GM19397 (cell line): ENCODE measurements at regions not wholly inside any gene's neighbourhood (a gene's known extent, or its start where the extent isn't known, plus 50 kb on each side); places are given as distances from the start of the nearest gene placed in this dataset.
"Not testable (repeated sequence)": the region's sequence is repeated elsewhere in the genome, so short reads cannot be mapped to it uniquely, and the experiment has no call there.

Source experiments
- ATAC-seq: cut with Tn5 transposase; IDR thresholded peaks from one replicate; pipeline ENCODE4 v1.9.1; 2021; ENCODE audit warnings: mild to moderate bottlenecking, moderate library complexity; ENCODE audit not compliant: unreplicated experiment

GRCh38 chr12:61138415-61138759, 1121.8 kb upstream of the USP15 start:
- ATAC-seq, result no peak

- ATAC-seq, result no peak
These were observed 1098.2 kb upstream of the USP15 start for GRCh38 chr12:61161961-61162360.

DNA sequence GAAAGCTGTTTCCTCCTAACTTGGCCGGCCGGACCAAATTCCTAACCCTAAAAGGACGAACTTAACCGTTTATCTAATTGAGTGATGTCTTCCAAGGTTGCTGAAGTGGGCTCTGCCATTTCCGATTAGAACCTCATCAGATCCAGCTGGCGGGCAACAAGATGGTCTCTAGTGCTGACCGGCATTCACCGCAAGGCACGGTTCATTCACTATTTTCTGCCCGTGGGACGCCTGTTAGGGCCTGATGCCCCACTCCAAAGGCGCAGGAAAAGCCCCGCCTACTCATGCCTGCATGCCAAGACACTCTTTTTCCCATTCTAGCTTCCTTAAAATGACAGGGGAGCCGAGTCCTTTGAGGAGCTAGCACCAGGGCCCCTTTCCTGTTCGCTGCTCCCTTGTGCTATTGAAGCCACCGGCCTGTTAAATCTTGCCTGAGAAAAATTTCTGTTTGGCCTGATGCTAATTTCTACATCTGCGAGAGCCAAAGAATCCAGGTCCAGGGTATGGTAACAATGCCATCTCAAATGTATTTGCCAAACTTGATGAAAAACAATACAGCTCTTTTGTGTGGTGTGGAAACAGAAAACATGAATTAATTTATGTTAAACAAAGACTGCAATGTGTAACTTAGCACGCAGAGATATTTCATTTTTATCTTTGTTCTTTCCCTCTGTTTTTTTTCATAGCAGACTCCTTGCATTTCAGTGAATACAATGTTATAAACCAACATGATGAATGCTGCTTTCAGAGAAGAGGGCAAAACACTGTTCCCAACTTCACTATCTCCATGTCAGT, 1071.2 kb upstream of the USP15 start:
- no peak for ATAC-seq

- ATAC-seq, result no peak
These were observed 1046.6 kb upstream of the USP15 start for GRCh38 chr12:61213646-61214045.

GRCh38 chr12:61220337-61220736, 1039.9 kb upstream of the USP15 start:
- ATAC-seq, result no peak

DNA sequence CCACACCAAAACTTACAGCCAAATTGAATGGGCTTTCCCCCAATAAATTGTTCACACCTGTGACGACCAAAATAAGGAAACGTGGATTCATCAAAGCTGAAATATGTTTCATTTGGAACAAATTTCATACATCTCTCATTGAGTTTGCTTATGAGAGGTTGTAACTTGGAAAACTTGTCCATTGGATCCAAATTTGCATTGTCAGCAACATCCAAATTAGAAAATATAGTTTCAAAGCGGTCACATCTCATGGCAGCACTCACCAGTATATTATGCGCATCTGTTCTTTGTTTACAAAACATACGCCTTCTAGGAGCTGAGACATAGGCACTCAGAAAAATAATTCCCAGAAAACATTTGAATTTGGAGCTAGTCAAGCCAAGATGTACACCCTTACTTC, 1028.2 kb upstream of the USP15 start:
- no peak for ATAC-seq

DNA sequence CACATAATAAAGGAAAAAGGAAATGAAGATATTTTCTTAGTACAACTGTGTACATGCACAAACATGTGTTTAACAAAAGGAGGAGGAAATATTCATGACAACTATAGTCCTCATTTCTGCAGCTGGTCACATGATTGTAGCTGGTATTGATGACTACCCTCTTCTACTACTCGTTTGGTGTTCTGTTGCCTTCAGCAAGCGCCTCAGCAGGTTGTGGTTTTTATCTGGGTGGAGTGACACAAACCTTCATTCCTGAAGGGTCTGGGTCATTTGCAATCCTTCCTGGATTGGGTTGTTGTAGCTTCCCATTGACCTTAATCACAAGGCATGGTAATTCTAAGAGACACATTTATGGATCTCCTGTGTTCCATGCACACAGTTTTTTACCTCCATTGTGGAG, 1009.9 kb upstream of the USP15 start:
- ATAC-seq, result no peak

GRCh38 chr12:61251076-61251475, 1009.1 kb upstream of the USP15 start:
- ATAC-seq, result no peak

GRCh38 chr12:61254225-61254624, 1006.0 kb upstream of the USP15 start:
- ATAC-seq, result no peak

GRCh38 chr12:61264294-61264693, 995.9 kb upstream of the USP15 start:
- ATAC-seq, result not testable (repeated sequence)

GRCh38 chr12:61267474-61267873, 992.7 kb upstream of the USP15 start:
- no peak for ATAC-seq

GRCh38 chr12:61272441-61272840, 987.8 kb upstream of the USP15 start:
- ATAC-seq, result no peak

DNA sequence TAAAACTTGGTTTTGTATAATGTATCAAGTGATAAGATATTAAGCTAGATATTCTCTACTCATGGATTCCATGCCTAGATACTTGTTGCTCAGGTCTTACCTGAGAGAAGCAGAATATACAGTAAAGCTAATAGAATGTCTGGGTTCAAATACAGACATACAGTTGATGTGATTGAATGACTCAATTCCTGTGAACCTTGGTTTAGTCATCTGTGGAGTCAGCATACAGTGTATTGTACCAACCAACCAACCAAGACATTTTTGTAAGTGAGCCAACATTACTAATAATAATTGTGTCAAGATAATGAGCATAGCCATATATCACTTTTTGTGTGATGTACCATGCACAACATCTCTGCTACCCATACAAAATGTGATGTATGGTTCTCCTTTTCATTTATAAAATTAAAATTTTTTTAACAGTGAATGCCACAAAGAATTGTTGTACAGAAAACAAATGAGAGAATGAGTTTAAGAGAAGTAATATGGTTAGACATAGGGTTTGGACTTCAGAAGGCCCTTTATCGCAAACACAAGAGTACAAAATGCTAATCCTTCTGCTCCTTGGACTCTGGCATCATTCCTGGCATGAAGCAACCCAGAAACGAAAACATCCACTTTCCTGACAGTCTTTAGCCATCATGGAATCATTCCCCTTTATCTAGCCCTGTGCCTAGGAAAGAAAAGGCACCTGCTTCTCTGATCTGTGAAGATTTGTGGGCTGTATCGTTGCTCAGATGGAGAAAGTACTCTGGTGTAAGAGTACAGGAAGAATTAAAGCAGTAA, 977.2 kb upstream of the USP15 start:
- ATAC-seq, result no peak

- no peak for ATAC-seq
These were observed 969.7 kb upstream of the USP15 start for GRCh38 chr12:61290473-61290872.

DNA sequence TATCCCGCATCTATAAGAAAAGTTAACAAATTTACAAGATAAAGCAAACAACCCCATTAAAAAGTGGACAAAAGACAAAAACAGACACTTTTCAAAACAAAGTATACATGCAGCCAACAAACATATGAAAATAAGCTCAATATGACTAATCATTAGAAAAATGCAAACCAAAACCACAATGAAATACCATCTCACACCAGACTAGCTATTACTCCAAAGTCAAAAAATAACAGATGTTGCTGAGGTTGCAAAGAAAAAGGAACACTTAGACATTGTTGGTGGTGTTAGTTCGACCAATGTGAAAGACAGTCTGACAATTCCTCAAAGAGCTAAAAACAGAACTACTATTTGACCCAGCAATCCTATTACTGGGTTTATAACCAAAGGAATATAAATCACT, 968.6 kb upstream of the USP15 start:
- ATAC-seq, result no peak

DNA sequence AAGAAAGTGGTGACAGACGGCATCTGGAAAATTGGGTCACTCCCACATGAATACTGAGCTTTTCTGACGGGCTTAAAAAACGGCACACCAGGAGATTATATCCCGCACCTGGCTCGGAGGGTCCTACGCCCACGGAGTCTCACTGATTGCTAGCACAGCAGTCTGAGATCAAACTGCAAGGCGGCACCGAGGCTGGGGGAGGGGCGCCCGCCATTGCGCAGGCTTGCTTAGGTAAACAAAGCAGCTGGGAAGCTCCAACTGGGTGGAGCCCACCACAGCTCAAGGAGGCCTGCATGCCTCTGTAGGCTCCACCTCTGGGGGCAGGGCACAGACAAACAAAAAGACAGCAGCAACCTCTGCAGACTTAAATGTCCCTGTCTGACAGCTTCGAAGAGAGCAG, 966.2 kb upstream of the USP15 start:
- ATAC-seq, result not testable (repeated sequence)

GRCh38 chr12:61301817-61302216, 958.4 kb upstream of the USP15 start:
- ATAC-seq, result no peak

GRCh38 chr12:61302282-61302681, 957.9 kb upstream of the USP15 start:
- ATAC-seq, result no peak

GRCh38 chr12:61308220-61308619, 952.0 kb upstream of the USP15 start:
- ATAC-seq, result no peak

DNA sequence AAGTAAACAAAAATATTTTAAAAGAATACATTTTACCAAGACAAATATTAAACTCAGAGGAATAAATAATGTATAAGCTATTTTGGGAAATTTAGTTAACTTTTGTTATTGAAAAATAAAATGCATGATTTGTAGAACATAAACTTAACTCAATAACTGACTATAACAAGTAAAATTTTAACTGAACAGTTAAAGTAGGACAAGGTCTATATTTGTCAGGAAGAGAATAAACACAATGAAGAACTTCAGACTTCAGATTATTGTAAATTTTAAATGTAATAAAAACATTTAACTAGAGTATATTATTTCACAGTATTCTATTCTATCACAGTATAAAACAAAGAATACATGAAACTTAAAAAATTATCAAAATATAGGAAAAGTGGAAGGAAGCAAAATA, 948.8 kb upstream of the USP15 start:
- ATAC-seq, result no peak

DNA sequence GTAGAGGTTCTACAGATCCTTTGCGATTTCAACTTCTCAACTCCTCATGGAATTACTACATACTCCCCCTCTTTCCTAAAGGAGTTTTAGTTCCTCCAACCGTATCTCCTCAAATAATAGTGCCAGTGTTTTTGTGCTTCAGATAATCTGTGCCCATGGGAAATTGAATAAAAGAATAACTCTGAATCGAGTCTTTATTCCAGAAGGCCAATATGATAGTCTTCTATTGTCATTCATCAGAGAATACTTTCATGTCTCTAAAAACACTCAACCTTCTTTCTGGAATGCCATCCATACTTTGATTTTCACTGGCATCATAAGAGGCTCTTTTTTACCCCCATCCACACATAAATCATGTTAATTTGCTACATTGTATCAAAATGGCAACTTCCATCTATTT, 911.3 kb upstream of the USP15 start:
- ATAC-seq, result no peak

DNA sequence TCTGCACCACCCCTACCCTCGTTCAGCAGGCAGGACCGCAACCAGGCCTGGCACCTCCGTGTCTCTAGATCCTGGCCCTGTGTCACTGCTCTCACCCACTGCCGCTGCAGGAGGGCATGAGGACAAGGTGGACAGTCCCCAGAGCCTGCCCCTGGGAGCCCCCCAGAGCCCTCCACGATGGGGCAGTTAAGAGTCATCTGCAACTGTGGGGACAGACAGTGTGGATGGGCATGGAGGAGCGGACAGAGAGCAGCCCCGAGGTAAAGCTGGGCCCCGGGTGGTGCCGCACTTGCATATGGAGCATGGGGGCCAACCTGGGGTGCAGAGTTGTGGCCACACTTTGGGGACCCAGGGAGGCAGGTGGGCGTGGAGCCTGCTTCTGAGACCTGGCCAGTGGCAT, 905.1 kb upstream of the USP15 start:
- no peak for ATAC-seq
